Suprapubic skin (tissue), 4 donors: ENCODE measurements at regions not wholly inside any gene's neighbourhood (a gene's known extent, or its start where the extent isn't known, plus 50 kb on each side); places are given as distances from the start of the nearest gene placed in this dataset.
"Not testable (repeated sequence)": the region's sequence is repeated elsewhere in the genome, so short reads cannot be mapped to it uniquely, and the experiment has no call there.

Experiments used
- DNase-seq, 2 donors: peaks; one replicate each; pipeline ENCODE4 v3.0.0-alpha.2; 2019; ENCODE audit warnings: low spot score in 2 of 2
- H3K27ac ChIP-seq: fragments of 200-600 bp; sonication (generic); one replicate; pipeline ENCODE4 v1.5.1; 2019
- H3K27me3 ChIP-seq: fragments of 200-600 bp; sonication (generic); one replicate; pipeline ENCODE4 v1.5.1; 2019
- H3K36me3 ChIP-seq: fragments of 200-600 bp; sonication (generic); one replicate; pipeline ENCODE4 v1.5.1; 2019
- H3K4me1 ChIP-seq: fragments of 200-600 bp; sonication (generic); one replicate; pipeline ENCODE4 v1.5.1; 2019
- H3K4me3 ChIP-seq: fragments of 200-600 bp; sonication (generic); one replicate; pipeline ENCODE4 v1.5.1; 2019; ENCODE audit warnings: mild to moderate bottlenecking
- H3K9me3 ChIP-seq: fragments of 200-600 bp; sonication (generic); one replicate; pipeline ENCODE4 v1.5.1; 2019
- EP300 ChIP-seq: sonication (generic); formaldehyde crosslinking; IDR thresholded peaks from one replicate; pipeline ENCODE4 v1.6.1; 2017; ENCODE audit warnings: antibody characterized with exemption
- POLR2A ChIP-seq, 2 donors: fragments of 450-650 bp; IDR thresholded peaks; one replicate each; pipeline ENCODE4 v1.6.1; 2017; ENCODE audit warnings: antibody characterized with exemption in 2 of 2, mild to moderate bottlenecking in 2 of 2, moderate library complexity in 2 of 2
- POLR2AphosphoS5 ChIP-seq, 3 donors: sonication (generic); formaldehyde crosslinking; IDR thresholded peaks; one replicate each; pipeline ENCODE4 v1.6.1; 2017; ENCODE audit warnings: antibody characterized with exemption in 3 of 3
- WGBS: methylation state at CpG from one replicate; pipeline ENCODE4 v1.1.5; 2018; 5-methylcytosine and 5-hydroxymethylcytosine counted together
- TF ChIP-seq, protein P1 (sequence below), 2 donors: fragments of 200-600 bp in 1 of 2; fragments of 450-650 bp in 1 of 2; sonication (generic) in 1 of 2; IDR thresholded peaks; one replicate each; pipeline ENCODE4 v1.5.1; 2016 to 2019; ENCODE audit warnings: antibody characterized with exemption in 2 of 2, mild to moderate bottlenecking in 1 of 2, moderate library complexity in 1 of 2

GRCh38 chr13:109401891-109402290 lies 384.5 kb downstream of the IRS2 start:
- no peaks in the 10 kb centered on the region for H3K36me3 ChIP-seq
- no peaks in the 10 kb centered on the region for H3K4me1 ChIP-seq
- no peaks in the 10 kb centered on the region for H3K27me3 ChIP-seq
- no peak overlapping the region for H3K4me3 ChIP-seq
- no peaks in the 10 kb centered on the region for H3K9me3 ChIP-seq
- no peak overlapping the region for H3K27ac ChIP-seq
- DNase-seq: no peak
- TF ChIP-seq POLR2AphosphoS5 (IDR thresholded peaks at IDR 0.05) (no peak), EP300 (no peak), POLR2A (IDR thresholded peaks at IDR 0.05) (no peak)
- TF ChIP-seq, protein P1, sequence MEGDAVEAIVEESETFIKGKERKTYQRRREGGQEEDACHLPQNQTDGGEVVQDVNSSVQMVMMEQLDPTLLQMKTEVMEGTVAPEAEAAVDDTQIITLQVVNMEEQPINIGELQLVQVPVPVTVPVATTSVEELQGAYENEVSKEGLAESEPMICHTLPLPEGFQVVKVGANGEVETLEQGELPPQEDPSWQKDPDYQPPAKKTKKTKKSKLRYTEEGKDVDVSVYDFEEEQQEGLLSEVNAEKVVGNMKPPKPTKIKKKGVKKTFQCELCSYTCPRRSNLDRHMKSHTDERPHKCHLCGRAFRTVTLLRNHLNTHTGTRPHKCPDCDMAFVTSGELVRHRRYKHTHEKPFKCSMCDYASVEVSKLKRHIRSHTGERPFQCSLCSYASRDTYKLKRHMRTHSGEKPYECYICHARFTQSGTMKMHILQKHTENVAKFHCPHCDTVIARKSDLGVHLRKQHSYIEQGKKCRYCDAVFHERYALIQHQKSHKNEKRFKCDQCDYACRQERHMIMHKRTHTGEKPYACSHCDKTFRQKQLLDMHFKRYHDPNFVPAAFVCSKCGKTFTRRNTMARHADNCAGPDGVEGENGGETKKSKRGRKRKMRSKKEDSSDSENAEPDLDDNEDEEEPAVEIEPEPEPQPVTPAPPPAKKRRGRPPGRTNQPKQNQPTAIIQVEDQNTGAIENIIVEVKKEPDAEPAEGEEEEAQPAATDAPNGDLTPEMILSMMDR (IDR thresholded peaks at IDR 0.05): no peak
- WGBS: 86% methylated on average over 6 of the region's 6 CpGs

DNA sequence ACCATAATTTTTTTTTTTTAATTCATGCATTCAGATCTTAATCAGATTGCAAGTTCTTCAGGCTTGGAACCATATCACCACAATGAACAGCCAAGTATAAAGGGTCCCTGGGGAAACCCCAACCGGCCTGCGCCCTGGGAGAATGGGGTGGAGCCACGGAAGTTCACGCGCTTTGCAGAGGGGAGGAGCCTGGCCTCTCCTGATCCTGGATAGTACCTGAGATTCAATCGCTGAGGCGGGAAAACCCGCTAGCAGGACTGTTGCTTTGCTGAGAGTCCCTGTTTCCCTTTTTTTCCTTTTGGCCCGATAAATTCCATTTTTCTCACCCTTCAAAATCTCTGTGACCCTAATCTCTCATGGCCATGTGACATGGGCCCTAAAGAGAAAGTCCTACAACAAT lies 385.1 kb downstream of the IRS2 start:
- H3K36me3 ChIP-seq: no peaks in the 10 kb centered on the region
- H3K27me3 ChIP-seq: no peaks in the 10 kb centered on the region
- no peaks in the 10 kb centered on the region for H3K4me1 ChIP-seq
- 79% methylated on average over 9 of the region's 9 CpGs for WGBS
- no peak overlapping the region for H3K27ac ChIP-seq
- H3K9me3 ChIP-seq: no peaks in the 10 kb centered on the region
- TF ChIP-seq, protein P1 (IDR thresholded peaks at IDR 0.05): no peak
- TF ChIP-seq EP300: no peak
- no peak for TF ChIP-seq POLR2A (IDR thresholded peaks at IDR 0.05)
- no peak for TF ChIP-seq POLR2AphosphoS5 (IDR thresholded peaks at IDR 0.05)
- H3K4me3 ChIP-seq: no peak overlapping the region
- no peak for DNase-seq

- H3K36me3 ChIP-seq: no peaks in the 10 kb centered on the region
- H3K4me1 ChIP-seq: no peaks in the 10 kb centered on the region
- TF ChIP-seq, protein P1 (IDR thresholded peaks at IDR 0.05): no peak
- no peaks in the 10 kb centered on the region for H3K27me3 ChIP-seq
- no peaks in the 10 kb centered on the region for H3K9me3 ChIP-seq
- WGBS: 62% methylated on average over 11 of the region's 11 CpGs
- no peak overlapping the region for H3K4me3 ChIP-seq
- no peak overlapping the region for H3K27ac ChIP-seq
- no peak for DNase-seq
These were observed 385.6 kb downstream of the IRS2 start for GRCh38 chr13:109400624-109401257.

DNA sequence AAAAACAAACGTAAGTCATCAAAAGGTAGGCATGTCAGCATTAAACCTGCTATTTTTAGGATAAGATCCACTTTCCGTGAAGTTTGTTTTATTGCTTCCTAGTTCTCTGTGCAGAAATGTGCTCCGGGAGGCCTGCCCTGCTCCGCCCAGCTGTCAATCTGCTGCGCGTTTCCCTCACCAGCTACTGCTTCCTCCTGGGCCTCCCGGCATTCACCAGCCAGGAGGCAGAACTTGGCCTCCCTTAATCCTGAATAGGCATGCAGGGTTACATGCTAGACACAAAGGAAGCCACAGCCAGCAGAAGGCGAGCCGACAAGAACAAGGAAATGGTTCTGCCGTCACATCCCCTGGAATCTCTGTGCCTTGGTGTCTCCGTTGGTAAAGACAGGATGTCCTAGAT lies 386.2 kb downstream of the IRS2 start:
- Histone ChIP-seq H3K4me3 (no peak overlapping the region), H3K27ac (no peak overlapping the region), H3K9me3 (no peaks in the 10 kb centered on the region), H3K4me1 (no peaks in the 10 kb centered on the region), H3K36me3 (no peaks in the 10 kb centered on the region), H3K27me3 (no peaks in the 10 kb centered on the region)
- TF ChIP-seq POLR2AphosphoS5 (IDR thresholded peaks at IDR 0.05) (no peak), EP300 (no peak), POLR2A (IDR thresholded peaks at IDR 0.05) (no peak)
- TF ChIP-seq, protein P1 (IDR thresholded peaks at IDR 0.05): no peak
- 31% methylated on average over 11 of the region's 11 CpGs for WGBS
- DNase-seq: no peak

DNA sequence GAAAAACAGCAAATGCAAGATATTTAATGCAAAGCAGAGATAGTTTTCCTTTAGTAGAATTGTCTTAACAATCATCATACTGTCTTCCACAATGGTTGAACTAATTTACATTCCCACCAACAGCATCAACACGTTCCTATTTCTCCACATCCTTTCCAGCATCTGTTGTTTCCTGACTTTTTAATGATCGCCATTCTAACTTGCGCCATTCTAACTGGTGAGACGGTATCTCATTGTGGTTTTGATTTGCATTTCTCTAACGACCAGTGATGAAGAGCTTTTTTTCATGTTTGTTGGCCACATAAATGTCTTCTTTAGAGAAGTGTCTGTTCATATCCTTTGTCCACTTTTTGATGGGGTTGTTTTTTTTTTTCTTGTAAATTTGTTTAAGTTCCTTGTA lies 388.3 kb downstream of the IRS2 start:
- H3K27ac ChIP-seq, H3K27me3 ChIP-seq: not testable (repeated sequence)
- 75% methylated on average over 5 of the region's 5 CpGs for WGBS

GRCh38 chr13:109397285-109397684 lies 389.1 kb downstream of the IRS2 start:
- whole genome bisulfite sequencing: 94% methylated on average over 3 of the region's 3 CpGs
- no peak overlapping the region for H3K4me3 ChIP-seq
- TF ChIP-seq POLR2A (IDR thresholded peaks at IDR 0.05): no peak
- no peak for TF ChIP-seq EP300
- TF ChIP-seq, protein P1 (IDR thresholded peaks at IDR 0.05): no peak
- TF ChIP-seq POLR2AphosphoS5 (IDR thresholded peaks at IDR 0.05): no peak
- no peaks in the 10 kb centered on the region for H3K9me3 ChIP-seq
- H3K27me3 ChIP-seq: no peaks in the 10 kb centered on the region
- DNase-seq: no peak
- no peaks in the 10 kb centered on the region for H3K36me3 ChIP-seq
- H3K27ac ChIP-seq: no peak overlapping the region
- H3K4me1 ChIP-seq: no peaks in the 10 kb centered on the region

More for the DNA sequence above, 388.3 kb downstream of the IRS2 start:
- not testable (repeated sequence) for H3K4me1 ChIP-seq, H3K9me3 ChIP-seq, DNase-seq, H3K4me3 ChIP-seq, H3K36me3 ChIP-seq
